ENCODE measurements at regions not wholly inside any gene's neighbourhood (a gene's known extent, or its start where the extent isn't known, plus 50 kb on each side); places are given as distances from the start of the nearest gene placed in this dataset.

GRCh38 chr18:78554944-78555608 is 424.5 kb upstream of the SALL3 start:
- Histone ChIP-seq H3K27ac (no peak overlapping the region), H3K4me3 (no peak overlapping the region), H3K4me1 (no peaks in the 10 kb centered on the region), H3K9me3 (peaks cover 0 to 14% (median 11%) of the 10 kb centered on the region in 4 donors), H3K36me3 (no peaks in the 10 kb centered on the region), H3K27me3 (peaks cover 0 to 6% (median 0%) of the 10 kb centered on the region in 3 donors)
- intact Hi-C loops (cut with DNase I; ENCODE audit: low total_unique reads): no loop called here
- WGBS, 5 donors: 79 to 87% (median 83%) methylated on average over 12 to 13 of the region's 13 CpGs
- DNase-seq: no peak
- TF ChIP-seq CTCF (IDR thresholded peaks at IDR 0.05) (no peak), POLR2A (IDR thresholded peaks at IDR 0.05) (no peak), POLR2AphosphoS5 (IDR thresholded peaks at IDR 0.05) (no peak), EP300 (IDR thresholded peaks at IDR 0.05) (no peak)

- intact Hi-C loops (cut with DNase I; ENCODE audit: low total_unique reads): no loop called here
- WGBS, 5 donors: 84 to 95% (median 94%) methylated on average over 8 of the region's 8 CpGs
- H3K27ac ChIP-seq: no peak overlapping the region
- no peak for DNase-seq
- H3K36me3 ChIP-seq: no peaks in the 10 kb centered on the region
- H3K9me3 ChIP-seq: peaks cover 0 to 14% (median 11%) of the 10 kb centered on the region in 4 donors
- TF ChIP-seq POLR2A (IDR thresholded peaks at IDR 0.05) (no peak), POLR2AphosphoS5 (IDR thresholded peaks at IDR 0.05) (no peak), CTCF (IDR thresholded peaks at IDR 0.05) (no peak), EP300 (IDR thresholded peaks at IDR 0.05) (no peak)
- H3K4me3 ChIP-seq: no peak overlapping the region
- H3K27me3 ChIP-seq: peaks cover 0 to 6% (median 0%) of the 10 kb centered on the region in 3 donors
- H3K4me1 ChIP-seq: no peaks in the 10 kb centered on the region
Observed at GRCh38 chr18:78557371-78557770, 422.2 kb upstream of the SALL3 start.

- Histone ChIP-seq H3K4me1 (no peaks in the 10 kb centered on the region), H3K27ac (no peak overlapping the region), H3K36me3 (no peaks in the 10 kb centered on the region), H3K9me3 (peaks cover 0 to 14% (median 11%) of the 10 kb centered on the region in 4 donors), H3K4me3 (no peak overlapping the region), H3K27me3 (peaks cover 0 to 13% (median 0%) of the 10 kb centered on the region in 3 donors)
- intact Hi-C loops (cut with DNase I; ENCODE audit: low total_unique reads): no loop called here
- DNase-seq: no peak
- WGBS, 5 donors: 83 to 89% (median 86%) methylated on average over 23 of the region's 23 CpGs
- TF ChIP-seq EP300 (IDR thresholded peaks at IDR 0.05): no peak
- no peak for TF ChIP-seq CTCF (IDR thresholded peaks at IDR 0.05)
- no peak for TF ChIP-seq POLR2AphosphoS5 (IDR thresholded peaks at IDR 0.05)
- no peak for TF ChIP-seq POLR2A (IDR thresholded peaks at IDR 0.05)
Observed at GRCh38 chr18:78558101-78558810, 421.4 kb upstream of the SALL3 start.

GRCh38 chr18:78558948-78559347 is 420.7 kb upstream of the SALL3 start:
- TF ChIP-seq POLR2AphosphoS5 (IDR thresholded peaks at IDR 0.05) (no peak), EP300 (IDR thresholded peaks at IDR 0.05) (no peak), CTCF (IDR thresholded peaks at IDR 0.05) (no peak), POLR2A (IDR thresholded peaks at IDR 0.05) (no peak)
- Histone ChIP-seq H3K9me3 (peaks cover 0 to 14% (median 11%) of the 10 kb centered on the region in 4 donors), H3K4me3 (no peak overlapping the region), H3K4me1 (no peaks in the 10 kb centered on the region), H3K27me3 (peaks cover 0 to 14% (median 0%) of the 10 kb centered on the region in 3 donors), H3K36me3 (no peaks in the 10 kb centered on the region), H3K27ac (no peak overlapping the region)
- DNase-seq: no peak
- intact Hi-C loops (cut with DNase I; ENCODE audit: low total_unique reads): no loop called here
- 64 to 70% (median 67%) methylated on average over 17 to 19 of the region's 19 CpGs for WGBS, 5 donors
